ENCODE measurements at regions not wholly inside any gene's neighbourhood (a gene's known extent, or its start where the extent isn't known, plus 50 kb on each side); places are given as distances from the start of the nearest gene placed in this dataset.

- H3K27ac ChIP-seq (ENCODE audit: low read depth in 2 of 2, low read length in 1 of 2): no peak overlapping the region
- H4K20me1 ChIP-seq (ENCODE audit: insufficient read depth): no peaks in the 10 kb centered on the region
- no peak for DNase-seq
- H3K9ac ChIP-seq: no peak overlapping the region
- no peaks in the 10 kb centered on the region for H3K4me1 ChIP-seq (ENCODE audit: control insufficient read depth in 1 of 2, insufficient read depth in 2 of 2, low read depth in 1 of 2, low read length in 1 of 2)
- 8% methylated on average over 4 of the region's 4 CpGs for WGBS (ENCODE audit: low lambda C conversion rate)
- H2AFZ ChIP-seq (ENCODE audit: low read depth): no peak overlapping the region
- no peak overlapping the region for H3K4me3 ChIP-seq (ENCODE audit: low read depth in 2 of 2, low read length in 1 of 2)
- no peaks in the 10 kb centered on the region for H3K27me3 ChIP-seq (ENCODE audit: insufficient read depth)
- H3K79me2 ChIP-seq (ENCODE audit: insufficient read depth): no peaks in the 10 kb centered on the region
- ChIA-PET POLR2A (no interaction called here), CTCF (no interaction called here)
- TF ChIP-seq FOSL2 (IDR thresholded peaks at IDR 0.05; ENCODE audit: borderline replicate concordance, low read depth) (no peak), MEF2A (IDR thresholded peaks at IDR 0.05; ENCODE audit: borderline replicate concordance, low read depth) (no peak), YY1 (IDR thresholded peaks at IDR 0.05; ENCODE audit: low read depth) (no peak), MAX (IDR thresholded peaks at IDR 0.05; ENCODE audit: low read depth) (no peak), POLR2AphosphoS5 (IDR thresholded peaks at IDR 0.05; ENCODE audit: low read depth, low read length) (no peak), FOXM1 (IDR thresholded peaks at IDR 0.05; ENCODE audit: low read depth) (no peak)
- no peaks in the 10 kb centered on the region for H3K9me2 ChIP-seq
- no peaks in the 10 kb centered on the region for H3K36me3 ChIP-seq (replicated peaks in 1 of 2; ENCODE audit: control insufficient read depth in 1 of 2, insufficient read depth in 2 of 2, low read length in 1 of 2)
- H3F3A ChIP-seq (replicated peaks; ENCODE audit: insufficient read depth): no peaks in the 10 kb centered on the region
- H3K4me2 ChIP-seq: no peak overlapping the region
- H3K9me3 ChIP-seq: no peaks in the 10 kb centered on the region
Measured at GRCh38 chr4:67250131-67250896, 295.0 kb downstream of the CENPC start.

DNA sequence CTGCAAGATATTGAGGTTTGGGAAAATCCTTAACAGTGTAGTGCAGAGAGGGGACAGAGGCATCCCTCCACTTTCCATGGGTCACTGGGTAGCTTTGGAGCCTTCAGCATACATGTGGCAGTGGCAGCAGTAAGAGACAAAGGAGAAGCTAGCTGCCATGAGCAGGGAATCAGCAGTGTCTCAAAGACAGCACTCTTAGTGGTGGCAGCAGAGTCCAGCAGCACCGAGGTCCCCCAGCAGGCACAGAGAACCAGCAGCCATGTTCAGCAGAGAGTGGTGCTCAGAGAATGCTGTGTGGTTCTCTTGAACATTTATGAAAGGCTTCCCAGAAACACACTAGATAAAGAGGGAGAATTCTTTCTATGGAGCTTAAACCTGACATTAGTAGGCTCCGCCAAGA, 308.5 kb downstream of the CENPC start:
- no peak overlapping the region for H3K9ac ChIP-seq
- DNase-seq: no peak
- H3K36me3 ChIP-seq (replicated peaks in 1 of 2; ENCODE audit: control insufficient read depth in 1 of 2, insufficient read depth in 2 of 2, low read length in 1 of 2): no peaks in the 10 kb centered on the region
- H3K4me2 ChIP-seq: no peak overlapping the region
- no peaks in the 10 kb centered on the region for H3K4me1 ChIP-seq (ENCODE audit: control insufficient read depth in 1 of 2, insufficient read depth in 2 of 2, low read depth in 1 of 2, low read length in 1 of 2)
- H3K9me2 ChIP-seq: no peaks in the 10 kb centered on the region
- H3K79me2 ChIP-seq (ENCODE audit: insufficient read depth): no peaks in the 10 kb centered on the region
- no peak for TF ChIP-seq YY1 (IDR thresholded peaks at IDR 0.05; ENCODE audit: low read depth)
- no peak overlapping the region for H2AFZ ChIP-seq (ENCODE audit: low read depth)
- no peaks in the 10 kb centered on the region for H3F3A ChIP-seq (replicated peaks; ENCODE audit: insufficient read depth)
- 20% methylated on average over 2 of the region's 2 CpGs for WGBS (ENCODE audit: low lambda C conversion rate)
- no peaks in the 10 kb centered on the region for H3K27me3 ChIP-seq (ENCODE audit: insufficient read depth)
- ChIA-PET POLR2A (no interaction called here), CTCF (no interaction called here)
- no peak overlapping the region for H3K4me3 ChIP-seq (ENCODE audit: low read depth in 2 of 2, low read length in 1 of 2)
- no peaks in the 10 kb centered on the region for H3K9me3 ChIP-seq
- H3K27ac ChIP-seq (ENCODE audit: low read depth in 2 of 2, low read length in 1 of 2): no peak overlapping the region
- no peaks in the 10 kb centered on the region for H4K20me1 ChIP-seq (ENCODE audit: insufficient read depth)

- H3K4me1 ChIP-seq (ENCODE audit: control insufficient read depth in 1 of 2, insufficient read depth in 2 of 2, low read depth in 1 of 2, low read length in 1 of 2): no peaks in the 10 kb centered on the region
- ChIA-PET POLR2A (no interaction called here), CTCF (no interaction called here)
- H3K4me2 ChIP-seq: no peak overlapping the region
- H2AFZ ChIP-seq (ENCODE audit: low read depth): no peak overlapping the region
- H3K36me3 ChIP-seq (replicated peaks in 1 of 2; ENCODE audit: control insufficient read depth in 1 of 2, insufficient read depth in 2 of 2, low read length in 1 of 2): no peaks in the 10 kb centered on the region
- 6% methylated on average over 3 of the region's 3 CpGs for WGBS (ENCODE audit: low lambda C conversion rate)
- no peaks in the 10 kb centered on the region for H3K79me2 ChIP-seq (ENCODE audit: insufficient read depth)
- H4K20me1 ChIP-seq (ENCODE audit: insufficient read depth): no peaks in the 10 kb centered on the region
- H3K27ac ChIP-seq (ENCODE audit: low read depth in 2 of 2, low read length in 1 of 2): no peak overlapping the region
- no peaks in the 10 kb centered on the region for H3F3A ChIP-seq (replicated peaks; ENCODE audit: insufficient read depth)
- no peaks in the 10 kb centered on the region for H3K9me2 ChIP-seq
- no peak overlapping the region for H3K9ac ChIP-seq
- no peaks in the 10 kb centered on the region for H3K9me3 ChIP-seq
- no peak for DNase-seq
- H3K4me3 ChIP-seq (ENCODE audit: low read depth in 2 of 2, low read length in 1 of 2): no peak overlapping the region
- H3K27me3 ChIP-seq (ENCODE audit: insufficient read depth): no peaks in the 10 kb centered on the region
- TF ChIP-seq EZH2phosphoT487 (IDR thresholded peaks at IDR 0.05; ENCODE audit: borderline replicate concordance, low read depth): no peak
- TF ChIP-seq EP300 (IDR thresholded peaks at IDR 0.05; ENCODE audit: borderline replicate concordance in 1 of 2, low read depth in 1 of 2, low read length in 1 of 2): no peak
- no peak for TF ChIP-seq FOXM1 (IDR thresholded peaks at IDR 0.05; ENCODE audit: low read depth)
- TF ChIP-seq, protein P1, sequence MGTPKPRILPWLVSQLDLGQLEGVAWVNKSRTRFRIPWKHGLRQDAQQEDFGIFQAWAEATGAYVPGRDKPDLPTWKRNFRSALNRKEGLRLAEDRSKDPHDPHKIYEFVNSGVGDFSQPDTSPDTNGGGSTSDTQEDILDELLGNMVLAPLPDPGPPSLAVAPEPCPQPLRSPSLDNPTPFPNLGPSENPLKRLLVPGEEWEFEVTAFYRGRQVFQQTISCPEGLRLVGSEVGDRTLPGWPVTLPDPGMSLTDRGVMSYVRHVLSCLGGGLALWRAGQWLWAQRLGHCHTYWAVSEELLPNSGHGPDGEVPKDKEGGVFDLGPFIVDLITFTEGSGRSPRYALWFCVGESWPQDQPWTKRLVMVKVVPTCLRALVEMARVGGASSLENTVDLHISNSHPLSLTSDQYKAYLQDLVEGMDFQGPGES (IDR thresholded peaks at IDR 0.05; ENCODE audit: low read depth, low read length): no peak
- no peak for TF ChIP-seq GATA2 (CRISPR knock-in tag; IDR thresholded peaks at IDR 0.05)
- no peak for TF ChIP-seq ZBTB33 (IDR thresholded peaks at IDR 0.05; ENCODE audit: borderline replicate concordance, low read depth)
- TF ChIP-seq SMC3 (IDR thresholded peaks at IDR 0.05; ENCODE audit: low read depth, low read length): no peak
- TF ChIP-seq REST (IDR thresholded peaks at IDR 0.05; ENCODE audit: low read depth, low read length): no peak
- TF ChIP-seq MAX (IDR thresholded peaks at IDR 0.05; ENCODE audit: low read depth): no peak
Measured at GRCh38 chr4:67236318-67236717, 309.0 kb downstream of the CENPC start.

Measured in SK-N-SH (cell line).